Central memory CD8-positive, alpha-beta T cell (primary cell): ENCODE measurements at regions not wholly inside any gene's neighbourhood (a gene's known extent, or its start where the extent isn't known, plus 50 kb on each side); places are given as distances from the start of the nearest gene placed in this dataset.

Source experiments
- ATAC-seq: fragments of 150-1000 bp; cut with Tn5 transposase; replicated peaks from 2 replicates; pipeline ENCODE4 v1.10.0; 2022; ENCODE audit warnings: mild to moderate bottlenecking, moderate FRiP score, moderate number of reproducible peaks; ENCODE audit not compliant: poor library complexity, severe bottlenecking; ENCODE audit errors: extremely low read depth
- DNase-seq, 2 donors: peaks; one replicate each; pipeline ENCODE4 v3.0.0; 2021; ENCODE audit warnings: low spot score in 2 of 2
- H3K27ac Mint-ChIP-seq: one replicate; pipeline ENCODE4 v1.8.0; 2022; ENCODE audit warnings: low read depth, mild to moderate bottlenecking, moderate library complexity, mixed read lengths
- H3K27me3 Mint-ChIP-seq: one replicate; pipeline ENCODE4 v1.8.0; 2022; ENCODE audit warnings: mixed read lengths
- H3K36me3 Mint-ChIP-seq: one replicate; pipeline ENCODE4 v1.8.0; 2022; ENCODE audit warnings: mild to moderate bottlenecking, moderate library complexity, mixed read lengths; ENCODE audit not compliant: insufficient read depth
- H3K4me1 Mint-ChIP-seq: one replicate; pipeline ENCODE4 v1.8.0; 2022; ENCODE audit warnings: mixed read lengths
- H3K4me3 Mint-ChIP-seq: one replicate; pipeline ENCODE4 v1.8.0; 2022; ENCODE audit warnings: mild to moderate bottlenecking, moderate library complexity, mixed read lengths
- H3K9me3 Mint-ChIP-seq: one replicate; pipeline ENCODE4 v1.8.0; 2022; ENCODE audit warnings: mixed read lengths

DNA sequence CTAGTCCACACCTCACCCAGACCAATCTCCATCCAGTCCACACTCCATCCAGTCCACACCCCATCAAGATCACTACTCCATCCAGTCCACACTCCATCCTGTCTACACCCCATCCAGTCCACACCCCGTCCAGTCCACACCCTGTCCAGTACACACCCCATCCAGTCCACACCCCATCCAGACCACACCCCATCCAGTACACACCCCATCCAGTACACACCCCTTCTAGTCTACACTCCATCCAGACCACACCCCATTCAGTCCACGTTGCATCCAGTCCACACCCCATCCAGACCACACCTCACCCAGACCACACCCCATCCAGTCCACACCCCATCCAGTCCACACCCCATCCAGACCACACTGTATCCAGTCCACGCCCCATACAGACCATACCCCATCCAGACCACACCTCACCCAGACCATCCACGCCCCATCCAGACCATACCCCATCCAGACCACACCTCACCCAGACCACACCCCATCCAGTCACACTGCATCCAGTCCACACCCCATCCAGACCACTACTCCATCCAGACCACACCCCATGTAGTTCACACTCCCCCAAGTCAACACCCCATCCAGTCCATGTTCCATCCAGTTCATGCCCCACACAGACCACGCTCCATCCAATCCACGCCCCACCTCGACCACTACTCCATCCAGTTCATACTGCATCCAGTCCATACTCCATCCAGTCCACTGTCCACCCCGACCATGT is 116.6 kb upstream of the RTL1 start:
- Mint-ChIP-seq H3K36me3 (no peaks in the 10 kb centered on the region), H3K9me3 (peaks cover 15% of the 10 kb centered on the region), H3K4me3 (no peak overlapping the region), H3K27ac (no peak overlapping the region), H3K27me3 (peaks cover 38% of the 10 kb centered on the region), H3K4me1 (no peaks in the 10 kb centered on the region)
- DNase-seq = peak; percentile 7 to 10
- no peak for ATAC-seq

DNA sequence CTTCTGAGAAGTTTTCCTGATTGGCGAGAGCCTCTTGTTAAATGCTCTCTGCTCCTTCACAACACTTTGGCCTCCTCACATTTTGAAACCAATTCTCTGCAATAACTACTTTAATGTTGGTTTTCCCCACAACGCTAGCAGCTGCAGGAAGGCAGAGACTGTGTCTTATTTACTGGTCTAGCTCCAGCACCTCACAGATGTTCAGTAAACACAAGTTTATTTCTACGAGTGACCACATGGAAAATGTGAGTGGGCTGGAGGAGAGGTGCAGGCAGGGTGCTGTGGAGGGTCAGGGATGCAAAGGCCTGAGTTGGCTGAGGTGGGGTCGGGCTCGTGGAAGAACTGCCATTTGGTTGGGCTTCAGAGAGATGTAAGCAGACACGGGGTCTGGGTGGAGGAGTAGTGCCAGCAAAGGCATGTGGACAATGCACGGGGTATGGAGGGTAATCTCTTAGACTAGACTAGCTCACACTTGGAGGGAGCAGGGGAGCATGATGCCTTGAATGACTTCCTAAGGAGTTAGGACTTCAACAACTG is 117.4 kb upstream of the RTL1 start:
- no peak overlapping the region for H3K27ac Mint-ChIP-seq
- ATAC-seq (no peak), DNase-seq (peak; percentile 3 to 12)
- H3K36me3 Mint-ChIP-seq = no peaks in the 10 kb centered on the region
- H3K27me3 Mint-ChIP-seq = peaks cover 38% of the 10 kb centered on the region
- H3K9me3 Mint-ChIP-seq = peaks cover 15% of the 10 kb centered on the region
- H3K4me3 Mint-ChIP-seq = no peak overlapping the region
- no peaks in the 10 kb centered on the region for H3K4me1 Mint-ChIP-seq

DNA sequence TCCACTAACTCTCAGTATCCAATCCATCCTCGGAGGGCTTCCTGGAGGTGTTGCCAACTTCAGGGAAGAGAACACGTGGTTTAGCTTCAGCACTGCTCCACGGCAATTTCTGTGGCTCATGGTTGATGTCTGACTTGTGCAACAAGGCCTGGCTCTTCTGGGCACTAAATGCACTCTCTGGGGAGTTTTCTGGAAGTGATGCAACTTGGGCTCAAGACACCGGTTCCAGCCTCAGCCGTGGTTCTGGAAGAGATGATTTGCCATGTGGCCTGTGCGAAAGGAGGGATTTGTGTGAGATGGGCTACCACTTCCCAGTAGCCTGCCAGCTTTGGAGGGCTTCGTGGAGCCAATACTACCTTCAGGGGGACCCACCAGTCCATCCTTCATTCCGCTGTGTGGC is 118.6 kb upstream of the RTL1 start:
- peak in 1 of 2 donors; percentile 2 for DNase-seq
- no peak for ATAC-seq
- H3K27me3 Mint-ChIP-seq = peaks cover 38% of the 10 kb centered on the region
- no peaks in the 10 kb centered on the region for H3K36me3 Mint-ChIP-seq
- peaks cover 15% of the 10 kb centered on the region for H3K9me3 Mint-ChIP-seq
- H3K4me1 Mint-ChIP-seq = no peaks in the 10 kb centered on the region
- H3K27ac Mint-ChIP-seq = no peak overlapping the region
- H3K4me3 Mint-ChIP-seq = no peak overlapping the region

DNA sequence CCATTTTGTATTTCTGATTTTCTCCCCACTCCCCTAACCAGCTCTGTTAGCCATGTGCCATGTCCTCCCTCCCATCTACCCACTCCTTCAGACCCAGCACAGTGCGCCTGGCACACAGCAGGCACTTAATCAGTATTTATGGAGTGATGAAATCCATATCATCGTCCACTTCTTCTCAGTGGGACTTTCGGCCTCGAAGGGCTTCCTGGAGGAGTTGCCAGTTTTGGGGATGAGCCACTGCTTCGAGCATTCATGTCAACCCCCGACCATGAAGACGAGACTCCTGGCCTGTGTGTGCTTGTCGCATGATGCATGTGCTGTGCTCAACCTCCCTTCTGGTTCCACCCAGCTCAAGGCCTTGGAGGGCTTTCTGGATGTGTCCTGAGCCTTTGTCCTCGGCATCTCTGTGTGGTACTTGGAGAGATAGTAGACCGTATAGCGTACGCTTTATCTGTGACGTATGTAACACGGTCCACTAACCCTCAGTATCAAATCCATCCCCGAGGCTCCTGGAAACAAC is 119.5 kb upstream of the RTL1 start:
- DNase-seq = no peak
- ATAC-seq = no peak
- peaks cover 15% of the 10 kb centered on the region for H3K9me3 Mint-ChIP-seq
- H3K27ac Mint-ChIP-seq = no peak overlapping the region
- H3K36me3 Mint-ChIP-seq = no peaks in the 10 kb centered on the region
- no peaks in the 10 kb centered on the region for H3K4me1 Mint-ChIP-seq
- peaks cover 33% of the 10 kb centered on the region for H3K27me3 Mint-ChIP-seq
- H3K4me3 Mint-ChIP-seq = no peak overlapping the region

DNA sequence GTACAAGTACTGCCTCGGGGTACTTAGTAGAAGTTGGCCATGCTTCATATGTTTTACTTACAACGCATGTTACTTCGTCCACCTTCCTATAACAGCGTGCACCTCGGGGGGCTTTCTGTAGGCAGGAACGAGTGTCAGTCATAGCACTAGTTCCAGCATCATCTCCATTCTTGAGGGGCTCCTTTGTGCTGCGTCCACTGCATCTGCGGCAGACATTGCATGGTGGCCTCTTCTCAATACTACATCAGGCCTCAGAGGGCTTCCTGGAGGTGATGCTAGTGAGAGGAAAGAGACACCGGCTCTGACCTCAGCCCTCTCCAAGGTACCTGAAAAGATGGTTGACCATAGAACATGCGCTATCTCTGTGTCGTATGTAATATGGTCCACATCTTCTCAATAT is 121.2 kb upstream of the RTL1 start:
- H3K36me3 Mint-ChIP-seq = no peaks in the 10 kb centered on the region
- no peak for DNase-seq
- H3K4me3 Mint-ChIP-seq = no peak overlapping the region
- no peak overlapping the region for H3K27ac Mint-ChIP-seq
- peaks cover 11% of the 10 kb centered on the region for H3K9me3 Mint-ChIP-seq
- H3K4me1 Mint-ChIP-seq = no peaks in the 10 kb centered on the region
- ATAC-seq = no peak
- peaks cover 16% of the 10 kb centered on the region for H3K27me3 Mint-ChIP-seq

DNA sequence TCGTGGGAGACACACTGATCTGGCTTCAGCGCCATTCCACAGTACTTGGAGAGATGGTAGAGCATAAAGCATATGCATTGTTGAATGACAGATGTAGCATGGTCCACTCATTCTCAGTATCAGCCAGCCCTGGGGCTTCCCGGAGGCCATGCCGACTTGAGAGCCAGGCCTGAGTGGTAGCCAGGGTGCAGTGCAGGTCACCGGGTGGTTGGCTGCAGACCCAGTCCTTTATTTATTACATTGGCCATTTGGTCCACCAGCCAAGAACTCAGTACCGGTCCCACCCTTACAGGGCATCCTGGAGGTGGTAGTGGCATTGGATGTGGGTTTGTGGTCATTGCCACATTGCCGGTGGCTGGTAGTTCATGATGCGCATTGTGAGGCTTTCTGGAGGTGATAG is 121.6 kb upstream of the RTL1 start:
- Mint-ChIP-seq H3K9me3 (peaks cover 7% of the 10 kb centered on the region), H3K4me1 (no peaks in the 10 kb centered on the region), H3K27me3 (peaks cover 12% of the 10 kb centered on the region), H3K4me3 (no peak overlapping the region), H3K36me3 (no peaks in the 10 kb centered on the region), H3K27ac (no peak overlapping the region)
- DNase-seq (no peak), ATAC-seq (no peak)

DNA sequence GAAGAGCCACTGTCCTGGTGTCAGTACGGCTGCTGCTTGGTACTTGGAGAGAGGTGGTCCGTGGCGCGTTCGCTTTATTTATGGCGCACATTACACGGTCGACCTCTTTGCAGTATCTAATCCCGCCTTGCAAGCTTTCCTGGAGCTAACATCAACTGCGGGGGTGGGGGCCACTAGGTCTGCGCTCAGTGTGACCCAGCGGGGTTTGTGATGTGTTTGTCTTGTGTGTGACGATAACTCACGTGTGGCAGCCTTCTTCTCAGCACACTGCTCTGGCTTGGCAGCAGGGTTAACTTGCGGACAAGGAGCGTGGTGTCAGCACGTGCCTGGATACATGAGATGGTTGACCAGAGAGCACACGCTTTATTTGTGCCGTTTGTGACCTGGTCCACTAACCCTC is 122.2 kb upstream of the RTL1 start:
- H3K4me3 Mint-ChIP-seq = no peak overlapping the region
- ATAC-seq (no peak), DNase-seq (no peak)
- H3K36me3 Mint-ChIP-seq = no peaks in the 10 kb centered on the region
- H3K27ac Mint-ChIP-seq = no peak overlapping the region
- peaks cover 6% of the 10 kb centered on the region for H3K27me3 Mint-ChIP-seq
- H3K4me1 Mint-ChIP-seq = no peaks in the 10 kb centered on the region
- H3K9me3 Mint-ChIP-seq = peaks cover 2% of the 10 kb centered on the region

DNA sequence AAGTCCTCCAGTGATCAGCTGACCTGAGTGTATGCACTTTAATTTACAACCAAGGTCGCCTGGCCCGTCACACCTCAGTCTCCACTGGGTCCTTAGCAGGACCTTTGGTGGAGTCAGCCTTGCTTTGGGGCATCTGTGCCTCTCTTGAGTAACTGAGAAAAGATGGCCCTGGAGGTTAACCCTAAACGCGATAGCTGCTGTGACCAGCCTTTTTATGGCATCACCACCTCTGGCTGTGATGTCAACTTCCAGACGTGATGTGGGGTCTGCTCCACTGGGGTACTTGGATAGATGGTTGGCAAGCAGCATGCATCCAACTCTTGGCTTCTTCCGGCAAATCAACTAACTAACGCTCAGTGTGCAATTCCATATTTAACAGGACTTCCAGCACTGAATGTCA is 122.8 kb upstream of the RTL1 start:
- DNase-seq (no peak), ATAC-seq (no peak)
- H3K4me3 Mint-ChIP-seq = no peak overlapping the region
- no peaks in the 10 kb centered on the region for H3K4me1 Mint-ChIP-seq
- no peak overlapping the region for H3K27ac Mint-ChIP-seq
- H3K36me3 Mint-ChIP-seq = no peaks in the 10 kb centered on the region
- H3K27me3 Mint-ChIP-seq = no peaks in the 10 kb centered on the region
- no peaks in the 10 kb centered on the region for H3K9me3 Mint-ChIP-seq

DNA sequence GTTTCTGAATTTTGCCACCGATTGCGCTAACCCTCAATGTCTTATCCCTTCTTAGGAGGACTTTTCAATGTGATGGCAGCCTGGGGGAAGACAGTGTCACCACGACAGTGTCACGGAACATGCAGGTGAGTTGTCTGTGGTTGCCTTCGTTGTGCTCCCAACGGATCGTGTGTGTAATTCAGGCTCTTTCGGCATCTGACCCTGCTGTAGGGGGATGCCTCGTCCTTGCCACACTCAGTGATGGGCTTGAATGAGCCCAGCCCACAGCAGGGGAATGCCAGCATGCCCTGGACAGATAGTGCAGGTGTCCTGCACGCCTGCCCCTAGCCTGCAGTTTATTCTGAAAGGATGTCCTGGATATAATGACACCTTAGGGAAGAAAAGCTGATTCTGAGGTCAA is 123.8 kb upstream of the RTL1 start:
- Mint-ChIP-seq H3K27ac (no peak overlapping the region), H3K9me3 (no peaks in the 10 kb centered on the region), H3K36me3 (no peaks in the 10 kb centered on the region), H3K27me3 (peaks cover 5% of the 10 kb centered on the region), H3K4me1 (no peaks in the 10 kb centered on the region), H3K4me3 (no peak overlapping the region)
- DNase-seq (no peak), ATAC-seq (no peak)

DNA sequence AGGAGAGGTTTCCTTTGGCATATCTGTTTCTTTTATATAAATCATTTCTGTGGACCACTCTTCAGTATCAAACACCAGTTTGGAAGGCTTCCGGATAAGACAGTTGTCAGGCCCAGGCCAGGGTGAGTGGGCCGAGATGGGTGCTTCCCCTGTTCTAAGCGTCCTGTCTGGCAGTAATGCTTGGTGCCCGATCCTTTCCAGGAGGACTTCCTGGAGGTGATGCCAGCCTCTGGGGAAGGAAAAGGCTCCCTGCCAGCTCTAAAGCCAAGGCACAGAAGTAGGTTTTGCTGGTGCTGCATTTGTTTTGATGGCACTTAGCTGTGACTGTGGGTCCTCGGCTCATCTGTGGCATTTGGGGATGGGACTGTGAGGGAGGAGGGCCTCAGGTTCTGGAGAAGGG is 124.4 kb upstream of the RTL1 start:
- H3K4me1 Mint-ChIP-seq = no peaks in the 10 kb centered on the region
- H3K9me3 Mint-ChIP-seq = no peaks in the 10 kb centered on the region
- no peak overlapping the region for H3K27ac Mint-ChIP-seq
- H3K4me3 Mint-ChIP-seq = no peak overlapping the region
- DNase-seq (no peak), ATAC-seq (no peak)
- H3K36me3 Mint-ChIP-seq = no peaks in the 10 kb centered on the region
- peaks cover 7% of the 10 kb centered on the region for H3K27me3 Mint-ChIP-seq

DNA sequence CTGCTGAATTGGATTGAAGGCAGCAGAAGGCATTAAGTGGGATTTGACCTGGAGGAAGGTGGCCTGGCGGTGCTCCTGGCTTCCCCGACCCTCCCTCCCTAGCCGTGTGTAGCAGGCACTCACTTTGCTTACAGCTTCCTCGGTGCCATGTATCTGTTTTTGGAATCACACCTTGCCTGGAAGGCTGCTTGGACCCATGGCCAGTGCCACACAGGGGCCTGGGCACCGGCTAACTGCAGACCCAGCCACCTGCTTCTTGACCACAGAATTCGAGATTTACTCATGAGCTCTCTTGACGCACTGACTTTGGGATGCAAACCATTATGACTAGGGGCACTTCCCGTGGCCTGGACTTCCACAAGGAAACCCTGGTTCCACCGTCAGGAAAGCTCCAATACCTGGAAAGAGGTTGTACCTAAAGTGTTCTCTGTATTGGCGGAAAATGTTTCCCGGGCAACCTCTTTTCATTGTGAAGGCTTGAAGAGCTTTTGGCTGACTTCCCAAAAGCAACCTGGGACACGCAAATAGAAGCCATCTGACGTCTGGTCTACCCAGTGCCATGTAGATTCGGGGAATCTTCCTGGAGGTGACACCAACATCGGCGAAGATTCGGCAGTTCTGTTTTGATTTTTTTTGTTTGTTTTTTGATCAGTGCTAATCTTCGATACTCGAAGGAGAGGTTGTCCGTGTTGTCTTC is 125.6 kb upstream of the RTL1 start:
- Mint-ChIP-seq H3K4me3 (no peak overlapping the region), H3K4me1 (no peaks in the 10 kb centered on the region), H3K9me3 (no peaks in the 10 kb centered on the region), H3K27ac (no peak overlapping the region), H3K27me3 (peaks cover 17% of the 10 kb centered on the region), H3K36me3 (no peaks in the 10 kb centered on the region)
- ATAC-seq (no peak), DNase-seq (no peak)

DNA sequence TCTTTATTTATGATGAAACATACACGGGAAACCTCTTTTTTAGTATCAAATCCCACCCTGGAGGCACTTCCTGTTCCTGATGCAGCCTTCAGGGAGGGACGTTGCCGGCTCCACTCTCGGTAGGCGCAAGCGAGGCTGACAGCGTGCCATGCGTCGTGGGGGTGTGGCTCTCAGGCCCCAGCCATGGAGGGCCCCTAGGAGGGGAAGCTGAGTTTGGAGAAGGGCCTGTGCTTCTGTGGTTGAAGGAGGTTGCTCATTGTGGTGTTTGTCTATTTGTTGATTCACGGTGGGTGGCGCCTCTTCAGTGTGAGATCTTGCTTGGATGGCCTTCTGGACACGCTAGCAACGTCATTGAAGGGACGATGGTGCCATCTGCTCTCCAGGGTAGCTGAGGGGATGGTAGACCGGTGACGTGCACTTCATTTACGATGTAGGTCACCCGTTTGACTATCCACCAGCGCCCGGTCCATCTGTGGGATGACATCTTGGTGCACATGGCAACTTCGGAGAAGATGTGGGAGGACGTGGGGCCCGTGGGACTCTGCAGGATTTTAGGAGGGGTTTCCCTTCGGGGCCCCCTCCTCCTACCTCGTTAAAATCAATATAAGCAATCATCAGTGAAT is 126.3 kb upstream of the RTL1 start:
- ATAC-seq (no peak), DNase-seq (no peak)
- no peaks in the 10 kb centered on the region for H3K9me3 Mint-ChIP-seq
- no peak overlapping the region for H3K27ac Mint-ChIP-seq
- no peaks in the 10 kb centered on the region for H3K36me3 Mint-ChIP-seq
- H3K27me3 Mint-ChIP-seq = peaks cover 20% of the 10 kb centered on the region
- no peak overlapping the region for H3K4me3 Mint-ChIP-seq
- no peaks in the 10 kb centered on the region for H3K4me1 Mint-ChIP-seq

DNA sequence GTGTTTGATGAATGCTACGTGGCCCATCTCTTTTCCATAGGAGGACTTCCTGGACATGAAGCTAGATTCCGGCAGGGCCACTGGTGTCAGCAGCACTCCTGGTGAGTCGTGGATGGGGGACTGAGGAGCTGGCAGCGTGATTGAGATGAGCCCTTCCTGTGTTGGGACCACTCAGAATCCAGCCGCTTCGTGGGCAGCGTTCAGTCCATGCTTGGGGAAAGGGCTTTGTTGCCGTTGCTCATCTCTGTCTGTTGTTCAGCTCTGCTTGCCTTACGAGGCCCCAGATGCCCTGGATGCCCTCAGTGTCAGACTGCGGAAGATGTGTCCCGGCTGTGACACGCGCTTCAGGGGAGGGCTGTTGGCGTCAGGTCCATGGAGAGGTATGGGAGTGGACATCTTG is 127.1 kb upstream of the RTL1 start:
- H3K4me1 Mint-ChIP-seq = no peaks in the 10 kb centered on the region
- H3K9me3 Mint-ChIP-seq = no peaks in the 10 kb centered on the region
- ATAC-seq (no peak), DNase-seq (no peak)
- H3K27ac Mint-ChIP-seq = no peak overlapping the region
- no peaks in the 10 kb centered on the region for H3K36me3 Mint-ChIP-seq
- peaks cover 20% of the 10 kb centered on the region for H3K27me3 Mint-ChIP-seq
- no peak overlapping the region for H3K4me3 Mint-ChIP-seq
